Testis (tissue), 2 donors: ENCODE measurements at regions not wholly inside any gene's neighbourhood (a gene's known extent, or its start where the extent isn't known, plus 50 kb on each side); places are given as distances from the start of the nearest gene placed in this dataset.

ENCODE experiments used
- DNase-seq: peaks from one replicate; pipeline ENCODE4 v3.0.0-alpha.2; 2019
- H3K27ac ChIP-seq, 2 donors: fragments of 200-600 bp; sonication (generic); one replicate each; pipeline ENCODE4 v1.5.1; 2019
- H3K27me3 ChIP-seq: fragments of 200-600 bp; sonication (generic); one replicate; pipeline ENCODE4 v1.5.1; 2019
- H3K36me3 ChIP-seq: fragments of 200-600 bp; sonication (generic); one replicate; pipeline ENCODE4 v1.5.1; 2017; ENCODE audit warnings: low read depth; ENCODE audit errors: missing control alignments
- H3K4me1 ChIP-seq: fragments of 200-600 bp; sonication (generic); one replicate; pipeline ENCODE4 v1.5.1; 2019
- H3K4me3 ChIP-seq, 2 donors: fragments of 200-600 bp; sonication (generic); one replicate each; pipeline ENCODE4 v1.5.1; 2017 to 2019
- H3K9me3 ChIP-seq: fragments of 200-600 bp; sonication (generic); one replicate; pipeline ENCODE4 v1.5.1; 2017
- POLR2A ChIP-seq: fragments of 450-650 bp; IDR thresholded peaks from one replicate; pipeline ENCODE4 v1.6.1; 2017; ENCODE audit warnings: antibody characterized with exemption, mild to moderate bottlenecking, moderate library complexity
- WGBS, 2 donors: methylation state at CpG; one replicate each; pipeline ENCODE4 v1.1.5; 2018; 5-methylcytosine and 5-hydroxymethylcytosine counted together
- intact Hi-C: fragments of 100-400 bp; cut with DNase I; formaldehyde crosslinking; loops from one replicate; pipeline ENCODE4 v1.15.1; 2023; ENCODE audit warnings: low total_unique reads
- TF ChIP-seq, protein P1 (sequence below), 3 experiments: fragments of 450-650 bp in 2 of 3; fragments of 200-600 bp in 1 of 3; sonication (generic) in 1 of 3; IDR thresholded peaks; one replicate each; pipeline ENCODE4 v1.5.1; 2016 to 2019; ENCODE audit warnings: antibody characterized with exemption in 3 of 3, mild to moderate bottlenecking in 2 of 3, moderate library complexity in 1 of 3

DNA sequence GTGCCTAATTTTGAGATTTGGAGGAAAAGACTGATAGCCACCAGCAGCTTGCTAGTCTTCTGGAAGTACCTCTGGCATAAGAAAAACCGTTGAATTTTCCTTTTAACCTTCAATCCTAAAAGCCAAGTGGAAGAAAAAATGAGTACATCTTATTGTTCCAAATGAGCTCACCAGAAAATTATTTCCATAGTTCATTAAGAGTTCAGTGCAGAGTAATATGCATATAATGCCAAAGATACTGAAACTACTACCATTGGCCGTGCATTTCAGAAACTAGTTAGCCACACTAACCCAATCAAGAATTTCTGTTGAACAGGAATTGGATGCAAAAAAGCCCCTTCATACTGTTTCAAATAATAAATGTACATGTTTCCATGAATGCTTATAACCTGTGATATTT, 607.9 kb downstream of the KCTD16 start:
- Histone ChIP-seq H3K4me1 (no peaks in the 10 kb centered on the region), H3K4me3 (no peak overlapping the region), H3K27ac (no peak overlapping the region), H3K27me3 (no peaks in the 10 kb centered on the region), H3K36me3 (no peaks in the 10 kb centered on the region), H3K9me3 (no peaks in the 10 kb centered on the region)
- no peak for DNase-seq
- TF ChIP-seq POLR2A: no peak
- TF ChIP-seq, protein P1, sequence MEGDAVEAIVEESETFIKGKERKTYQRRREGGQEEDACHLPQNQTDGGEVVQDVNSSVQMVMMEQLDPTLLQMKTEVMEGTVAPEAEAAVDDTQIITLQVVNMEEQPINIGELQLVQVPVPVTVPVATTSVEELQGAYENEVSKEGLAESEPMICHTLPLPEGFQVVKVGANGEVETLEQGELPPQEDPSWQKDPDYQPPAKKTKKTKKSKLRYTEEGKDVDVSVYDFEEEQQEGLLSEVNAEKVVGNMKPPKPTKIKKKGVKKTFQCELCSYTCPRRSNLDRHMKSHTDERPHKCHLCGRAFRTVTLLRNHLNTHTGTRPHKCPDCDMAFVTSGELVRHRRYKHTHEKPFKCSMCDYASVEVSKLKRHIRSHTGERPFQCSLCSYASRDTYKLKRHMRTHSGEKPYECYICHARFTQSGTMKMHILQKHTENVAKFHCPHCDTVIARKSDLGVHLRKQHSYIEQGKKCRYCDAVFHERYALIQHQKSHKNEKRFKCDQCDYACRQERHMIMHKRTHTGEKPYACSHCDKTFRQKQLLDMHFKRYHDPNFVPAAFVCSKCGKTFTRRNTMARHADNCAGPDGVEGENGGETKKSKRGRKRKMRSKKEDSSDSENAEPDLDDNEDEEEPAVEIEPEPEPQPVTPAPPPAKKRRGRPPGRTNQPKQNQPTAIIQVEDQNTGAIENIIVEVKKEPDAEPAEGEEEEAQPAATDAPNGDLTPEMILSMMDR (IDR thresholded peaks at IDR 0.05): no peak
- 74 to 80% methylated on average over 2 of the region's 2 CpGs for WGBS, 2 donors
- intact Hi-C loops: no loop called here

GRCh38 chr5:144774197-144774596, 603.5 kb downstream of the KCTD16 start:
- Histone ChIP-seq H3K36me3 (no peaks in the 10 kb centered on the region), H3K27me3 (no peaks in the 10 kb centered on the region), H3K4me3 (no peak overlapping the region), H3K4me1 (no peaks in the 10 kb centered on the region), H3K9me3 (no peaks in the 10 kb centered on the region), H3K27ac (no peak overlapping the region)
- TF ChIP-seq POLR2A: no peak
- TF ChIP-seq, protein P1 (IDR thresholded peaks at IDR 0.05): no peak
- WGBS, 2 donors: 67 to 73% methylated on average over 1 of the region's 1 CpG
- DNase-seq: no peak
- intact Hi-C loops: no loop called here

- no peak for DNase-seq
- intact Hi-C loops: no loop called here
- H3K4me3 ChIP-seq: no peak overlapping the region
- 68 to 71% methylated on average over 4 of the region's 4 CpGs for WGBS, 2 donors
- no peaks in the 10 kb centered on the region for H3K4me1 ChIP-seq
- no peak overlapping the region for H3K27ac ChIP-seq
- H3K9me3 ChIP-seq: no peaks in the 10 kb centered on the region
- H3K36me3 ChIP-seq: no peaks in the 10 kb centered on the region
- no peak for TF ChIP-seq POLR2A
- no peaks in the 10 kb centered on the region for H3K27me3 ChIP-seq
These were observed 603.0 kb downstream of the KCTD16 start for GRCh38 chr5:144773628-144774027.

- intact Hi-C loops: no loop called here
- H3K36me3 ChIP-seq: no peaks in the 10 kb centered on the region
- WGBS, 2 donors: 91 to 97% methylated on average over 2 of the region's 2 CpGs
- H3K9me3 ChIP-seq: no peaks in the 10 kb centered on the region
- H3K27ac ChIP-seq: no peak overlapping the region
- no peaks in the 10 kb centered on the region for H3K27me3 ChIP-seq
- no peak for DNase-seq
- no peak for TF ChIP-seq POLR2A
- TF ChIP-seq, protein P1 (IDR thresholded peaks at IDR 0.05): no peak
- no peaks in the 10 kb centered on the region for H3K4me1 ChIP-seq
- H3K4me3 ChIP-seq: no peak overlapping the region
These were observed 601.1 kb downstream of the KCTD16 start for GRCh38 chr5:144771802-144772201.

DNA sequence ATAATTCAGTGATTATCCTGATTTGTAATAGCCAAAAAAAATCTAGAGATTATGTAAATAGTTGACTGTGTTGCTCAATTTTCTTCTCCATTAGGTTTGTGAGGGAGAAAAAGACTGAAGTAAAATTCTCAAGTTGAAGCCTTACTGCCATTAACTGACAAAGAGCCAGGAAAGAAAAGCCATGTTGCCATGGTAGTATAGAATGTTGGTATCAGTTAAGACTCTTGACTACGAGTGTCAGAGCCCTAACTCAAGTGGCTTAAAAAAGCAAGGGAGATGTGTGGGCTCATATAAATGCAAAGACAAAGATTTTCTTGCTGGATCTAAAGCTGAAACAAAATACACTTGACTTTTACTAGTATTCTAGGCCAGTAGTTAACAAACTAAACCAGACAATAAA, 571.7 kb downstream of the KCTD16 start:
- no peak for TF ChIP-seq POLR2A
- TF ChIP-seq, protein P1 (IDR thresholded peaks at IDR 0.05): no peak
- no peak overlapping the region for H3K4me3 ChIP-seq
- H3K9me3 ChIP-seq: no peaks in the 10 kb centered on the region
- no peaks in the 10 kb centered on the region for H3K4me1 ChIP-seq
- WGBS, 2 donors: 19 to 38% methylated on average over 1 of the region's 1 CpG
- H3K36me3 ChIP-seq: no peaks in the 10 kb centered on the region
- no peak overlapping the region for H3K27ac ChIP-seq
- no peak for DNase-seq
- no peaks in the 10 kb centered on the region for H3K27me3 ChIP-seq
- intact Hi-C loops: no loop called here
